DND-41 (cell line): ENCODE measurements at regions not wholly inside any gene's neighbourhood (a gene's known extent, or its start where the extent isn't known, plus 50 kb on each side); places are given as distances from the start of the nearest gene placed in this dataset.

Source experiments
- EZH2 ChIP-seq: IDR thresholded peaks from 3 replicates; pipeline ENCODE4 v1.6.1; 2012; ENCODE audit warnings: borderline replicate concordance, low read depth, mild to moderate bottlenecking, moderate library complexity, low read length, inconsistent platforms; ENCODE audit not compliant: severe bottlenecking
- TF ChIP-seq, protein P1 (sequence below): IDR thresholded peaks from 2 replicates; pipeline ENCODE4 v1.5.1; 2012; ENCODE audit warnings: borderline replicate concordance, low read length, moderate library complexity, mild to moderate bottlenecking; ENCODE audit not compliant: poor library complexity, severe bottlenecking; ENCODE audit errors: extremely low read depth

- no peak for TF ChIP-seq EZH2
- TF ChIP-seq, protein P1, sequence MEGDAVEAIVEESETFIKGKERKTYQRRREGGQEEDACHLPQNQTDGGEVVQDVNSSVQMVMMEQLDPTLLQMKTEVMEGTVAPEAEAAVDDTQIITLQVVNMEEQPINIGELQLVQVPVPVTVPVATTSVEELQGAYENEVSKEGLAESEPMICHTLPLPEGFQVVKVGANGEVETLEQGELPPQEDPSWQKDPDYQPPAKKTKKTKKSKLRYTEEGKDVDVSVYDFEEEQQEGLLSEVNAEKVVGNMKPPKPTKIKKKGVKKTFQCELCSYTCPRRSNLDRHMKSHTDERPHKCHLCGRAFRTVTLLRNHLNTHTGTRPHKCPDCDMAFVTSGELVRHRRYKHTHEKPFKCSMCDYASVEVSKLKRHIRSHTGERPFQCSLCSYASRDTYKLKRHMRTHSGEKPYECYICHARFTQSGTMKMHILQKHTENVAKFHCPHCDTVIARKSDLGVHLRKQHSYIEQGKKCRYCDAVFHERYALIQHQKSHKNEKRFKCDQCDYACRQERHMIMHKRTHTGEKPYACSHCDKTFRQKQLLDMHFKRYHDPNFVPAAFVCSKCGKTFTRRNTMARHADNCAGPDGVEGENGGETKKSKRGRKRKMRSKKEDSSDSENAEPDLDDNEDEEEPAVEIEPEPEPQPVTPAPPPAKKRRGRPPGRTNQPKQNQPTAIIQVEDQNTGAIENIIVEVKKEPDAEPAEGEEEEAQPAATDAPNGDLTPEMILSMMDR: no peak
Measured at GRCh38 chr12:30329281-30329680, 366.4 kb downstream of the IPO8 start.
